PC-9 (cell line): ENCODE measurements at regions not wholly inside any gene's neighbourhood (a gene's known extent, or its start where the extent isn't known, plus 50 kb on each side); places are given as distances from the start of the nearest gene placed in this dataset.

Experiments used
- BruUV-seq: library from RNA; stranded (reverse); fragments of 400-500 nt; replicated peaks from 2 replicates; lab custom pipeline; 2021; lab: Mats Ljungman, UMichigan
- CTCF ChIA-PET: fragments of 300-600 bp; sonication (Branson Sonifier 250); formaldehyde crosslinking; loops from one replicate; lab custom pipeline; 2022; ENCODE audit warnings: antibody characterized with exemption; lab: Charles Lee
- POLR2A ChIA-PET: fragments of 300-600 bp; sonication (Branson Sonifier 250); formaldehyde crosslinking; loops from one replicate; lab custom pipeline; 2022; ENCODE audit warnings: antibody characterized with exemption; ENCODE audit not compliant: unreplicated experiment; lab: Charles Lee
- DNase-seq, 2 experiments: peaks; one replicate each; pipeline versions ENCODE4 v3.0.0 to v3.0.0-alpha.2; 2015 to 2022; ENCODE audit warnings: mixed read lengths in 1 of 2
- H2AFZ ChIP-seq: fragments of 200-600 bp; sonication (generic); 2 replicates; pipeline ENCODE4 v1.8.1; 2017; ENCODE audit warnings: antibody characterized with exemption
- H3F3A ChIP-seq: fragments of 200-600 bp; sonication (generic); 2 replicates; pipeline ENCODE4 v1.8.1; 2017; ENCODE audit warnings: antibody characterized with exemption, mild to moderate bottlenecking, low read depth; ENCODE audit not compliant: insufficient read depth
- H3K27ac ChIP-seq: fragments of 200-600 bp; sonication (generic); 2 replicates; pipeline ENCODE4 v1.6.1; 2016; ENCODE audit warnings: mixed run types
- H3K27me3 ChIP-seq: fragments of 200-600 bp; sonication (generic); 2 replicates; pipeline ENCODE4 v1.6.1; 2016; ENCODE audit warnings: low read depth, mixed run types; ENCODE audit not compliant: insufficient read depth
- H3K36me3 ChIP-seq: fragments of 200-600 bp; sonication (generic); 2 replicates; pipeline ENCODE4 v1.6.1; 2016; ENCODE audit warnings: low read depth, mixed run types
- H3K4me1 ChIP-seq: fragments of 200-600 bp; sonication (generic); replicated peaks from 2 replicates; pipeline ENCODE4 v1.6.1; 2016; ENCODE audit warnings: mixed run types; ENCODE audit not compliant: insufficient read depth
- H3K4me2 ChIP-seq: fragments of 200-600 bp; sonication (generic); 2 replicates; pipeline ENCODE4 v1.6.1; 2017; ENCODE audit warnings: mixed run types
- H3K4me3 ChIP-seq: fragments of 200-600 bp; sonication (generic); 2 replicates; pipeline ENCODE4 v1.6.1; 2016; ENCODE audit warnings: mixed run types
- H3K79me2 ChIP-seq: fragments of 200-600 bp; sonication (generic); 2 replicates; pipeline ENCODE4 v1.6.1; 2017; ENCODE audit warnings: low read depth, mixed run types
- H3K9me2 ChIP-seq: fragments of 200-600 bp; sonication (generic); 2 replicates; pipeline ENCODE4 v1.8.1; 2017; ENCODE audit warnings: mild to moderate bottlenecking; ENCODE audit not compliant: insufficient read depth
- H3K9me3 ChIP-seq: fragments of 200-600 bp; sonication (generic); 2 replicates; pipeline ENCODE4 v1.8.1; 2016; ENCODE audit warnings: low read depth; ENCODE audit not compliant: insufficient read depth
- H4K20me1 ChIP-seq: fragments of 200-600 bp; sonication (generic); 2 replicates; pipeline ENCODE4 v1.8.1; 2017; ENCODE audit not compliant: insufficient read depth
- CTCF ChIP-seq: fragments of 200-600 bp; sonication (generic); conservative IDR thresholded peaks from 2 replicates; pipeline ENCODE4 v1.6.1; 2017; ENCODE audit warnings: mixed run types, antibody characterized with exemption, mild to moderate bottlenecking, moderate library complexity
- EZH2 ChIP-seq: fragments of 200-600 bp; sonication (generic); IDR thresholded peaks from 2 replicates; pipeline ENCODE4 v1.8.0; 2017; ENCODE audit warnings: antibody characterized with exemption, low read depth
- intact Hi-C: fragments of 100-400 bp; cut with micrococcal nuclease; formaldehyde crosslinking; loops from one replicate; pipeline ENCODE4 v1.10.0; 2022; ENCODE audit not compliant: unreplicated experiment

DNA sequence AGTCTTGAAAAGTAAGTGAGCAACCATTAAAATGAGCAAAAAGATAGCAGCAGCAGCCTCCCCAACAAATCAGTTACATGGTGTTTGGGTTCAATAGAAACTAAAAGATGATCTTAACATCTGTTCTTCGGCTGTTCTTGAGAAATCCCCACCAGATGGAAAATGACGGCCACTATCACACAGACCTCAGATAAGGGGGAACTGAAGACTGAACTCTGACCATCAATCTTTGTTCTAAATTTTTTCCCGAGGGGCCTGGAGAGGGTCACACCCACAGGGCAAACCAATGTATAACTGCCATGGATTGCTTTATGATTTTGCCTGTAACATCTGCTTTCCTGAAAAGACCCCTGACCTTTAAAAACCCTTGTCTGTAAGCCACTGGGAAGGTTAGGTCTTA is 624.8 kb upstream of the KIRREL3 start:
- H2AFZ ChIP-seq, result no peak overlapping the region
- no peaks in the 10 kb centered on the region for H3K36me3 ChIP-seq
- H3K27ac ChIP-seq, result no peak overlapping the region
- ChIA-PET CTCF (no interaction called here), POLR2A (no interaction called here)
- H3K4me2 ChIP-seq, result no peak overlapping the region
- intact Hi-C loops, result no loop called here
- no peaks in the 10 kb centered on the region for H3K27me3 ChIP-seq
- no TSS peak for BruUV-seq
- no peaks in the 10 kb centered on the region for H3K9me2 ChIP-seq
- H4K20me1 ChIP-seq, result 0 out of 2 replicates have a peak, but pooled peaks cover 3% of the 10 kb centered on the region
- no peaks in the 10 kb centered on the region for H3K9me3 ChIP-seq
- DNase-seq, result no peak
- no peaks in the 10 kb centered on the region for H3F3A ChIP-seq
- TF ChIP-seq CTCF (no peak), EZH2 (no peak)
- H3K4me3 ChIP-seq, result no peak overlapping the region
- no peaks in the 10 kb centered on the region for H3K79me2 ChIP-seq
- no peaks in the 10 kb centered on the region for H3K4me1 ChIP-seq

GRCh38 chr11:127624306-127624856 is 623.8 kb upstream of the KIRREL3 start:
- intact Hi-C loops, result no loop called here
- Histone ChIP-seq H3K79me2 (no peaks in the 10 kb centered on the region), H3K27me3 (no peaks in the 10 kb centered on the region), H3K36me3 (no peaks in the 10 kb centered on the region), H3K9me3 (no peaks in the 10 kb centered on the region), H3K4me3 (no peak overlapping the region), H2AFZ (no peak overlapping the region), H3K27ac (no peak overlapping the region), H3K4me2 (no peak overlapping the region), H3F3A (no peaks in the 10 kb centered on the region), H4K20me1 (0 out of 2 replicates have a peak, but pooled peaks cover 3% of the 10 kb centered on the region), H3K4me1 (no peaks in the 10 kb centered on the region), H3K9me2 (no peaks in the 10 kb centered on the region)
- no peak for DNase-seq
- POLR2A ChIA-PET, result interaction anchor here (0.6 kb wide), 1 partner anchor 1751 kb away, joined by 3 read pairs; no protein-coding TSS in a partner anchor
- CTCF ChIA-PET, result no interaction called here
- TF ChIP-seq EZH2 (no peak), CTCF (no peak)
- BruUV-seq, result no TSS peak

DNA sequence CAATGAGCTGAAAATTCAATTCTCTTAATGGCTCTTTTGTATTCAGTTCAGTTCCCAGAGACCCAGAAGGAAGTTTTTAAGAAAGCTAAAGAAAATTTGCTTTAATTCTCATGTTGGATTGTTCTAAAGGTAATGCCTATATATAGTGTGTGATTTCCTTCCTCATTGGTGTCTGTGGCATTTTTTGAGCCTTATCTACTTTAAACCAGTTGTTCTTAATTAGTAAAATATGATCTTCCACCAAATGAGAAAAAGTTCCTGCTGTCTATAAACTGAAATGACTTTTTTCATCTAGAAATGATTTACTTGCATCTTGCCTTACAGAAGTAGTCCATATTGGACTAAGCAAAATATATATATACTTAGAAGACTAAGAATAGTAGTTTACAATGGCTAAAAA is 622.1 kb upstream of the KIRREL3 start:
- TF ChIP-seq CTCF (no peak), EZH2 (no peak)
- Histone ChIP-seq H3K4me1 (no peaks in the 10 kb centered on the region), H3K4me2 (no peak overlapping the region), H3K27ac (no peak overlapping the region), H3K36me3 (no peaks in the 10 kb centered on the region), H3K79me2 (no peaks in the 10 kb centered on the region), H3F3A (no peaks in the 10 kb centered on the region), H3K9me3 (no peaks in the 10 kb centered on the region), H2AFZ (no peak overlapping the region), H3K27me3 (no peaks in the 10 kb centered on the region), H3K9me2 (no peaks in the 10 kb centered on the region), H3K4me3 (no peak overlapping the region), H4K20me1 (0 out of 2 replicates have a peak, but pooled peaks cover 3% of the 10 kb centered on the region)
- intact Hi-C loops, result no loop called here
- ChIA-PET POLR2A (no interaction called here), CTCF (no interaction called here)
- no peak for DNase-seq
- no TSS peak for BruUV-seq
